ENCODE measurements at regions not wholly inside any gene's neighbourhood (a gene's known extent, or its start where the extent isn't known, plus 50 kb on each side); places are given as distances from the start of the nearest gene placed in this dataset.

DNA sequence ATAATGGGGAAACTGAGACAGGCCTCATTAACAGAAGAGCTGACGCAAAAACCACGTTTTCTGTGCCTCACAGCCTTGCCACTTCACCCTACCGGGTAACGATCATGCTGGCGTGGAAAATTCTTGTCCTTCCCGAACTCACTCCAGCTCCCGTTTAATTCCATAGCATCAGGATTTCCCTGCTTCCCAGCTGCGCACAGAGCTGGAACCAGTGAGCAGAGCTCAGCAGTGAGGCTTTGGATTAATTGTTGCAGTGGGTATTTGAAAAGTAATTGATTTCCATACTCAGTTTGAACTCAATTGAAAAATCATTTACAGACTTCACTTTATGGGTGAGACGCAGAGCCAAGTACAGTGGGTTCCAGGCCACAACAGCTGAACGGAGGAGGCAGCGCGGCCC is 199.0 kb upstream of the ADAMTS16 start:
- TF ChIP-seq GATA2 (IDR thresholded peaks at IDR 0.05; ENCODE audit: low read depth, low read length) (no peak), GATA3 (IDR thresholded peaks at IDR 0.05; ENCODE audit: low read depth, low read length) (no peak)
